ENCODE measurements at regions not wholly inside any gene's neighbourhood (a gene's known extent, or its start where the extent isn't known, plus 50 kb on each side); places are given as distances from the start of the nearest gene placed in this dataset.
A peak's percentile ranks its signal among the peaks of the same experiment; 100 is the strongest.

GRCh38 chr4:54588404-54588803 is 69.4 kb upstream of the KIT start (continued):
- TF ChIP-seq HNRNPK (IDR thresholded peaks at IDR 0.05; ENCODE audit: low read depth, low read length, poor library complexity, severe bottlenecking) (no peak), PHB (CRISPR knock-in tag; IDR thresholded peaks at IDR 0.05) (no peak), NFYB (IDR thresholded peaks at IDR 0.05; ENCODE audit: extremely low read depth, insufficient read length) (no peak), UBTF (IDR thresholded peaks at IDR 0.05; ENCODE audit: borderline replicate concordance in 1 of 2, low read depth in 2 of 2, low read length in 2 of 2) (no peak), ADNP (tag; IDR thresholded peaks at IDR 0.05) (peak; percentile 53; the same call in 1 of the 2 replicates), CCAR2 (IDR thresholded peaks at IDR 0.05; ENCODE audit: low read depth, low read length) (no peak), IRF1 (CRISPR knock-in tag; IDR thresholded peaks at IDR 0.05; ENCODE audit: borderline replicate concordance) (no peak), TCF15 (CRISPR knock-in tag; IDR thresholded peaks at IDR 0.05) (no peak), LEF1 (IDR thresholded peaks at IDR 0.05) (peak; percentile 92), IRF2 (CRISPR knock-in tag; IDR thresholded peaks at IDR 0.05) (no peak), NFXL1 (CRISPR knock-in tag; IDR thresholded peaks at IDR 0.05) (no peak), SMAD4 (CRISPR knock-in tag; conservative IDR thresholded peaks at IDR 0.05) (0 out of 2 replicates have a peak, but pooled peaks have one; percentile 29), KLF1 (tag; IDR thresholded peaks at IDR 0.05) (no peak), U2AF1 (optimal IDR thresholded peaks at IDR 0.05; ENCODE audit: low read depth, low read length) (no peak), ZNF41 (CRISPR knock-in tag; conservative IDR thresholded peaks at IDR 0.05) (no peak), POLR2B (IDR thresholded peaks at IDR 0.05; ENCODE audit: low read depth, partially characterized antibody) (no peak), HIVEP1 (CRISPR knock-in tag; IDR thresholded peaks at IDR 0.05) (no peak), MBD1 (CRISPR knock-in tag; IDR thresholded peaks at IDR 0.05) (no peak), RAD21 (CRISPR knock-in tag; conservative IDR thresholded peaks at IDR 0.05 in 1 of 2, IDR thresholded peaks at IDR 0.05 in 1 of 2) (no peak), PPARD (CRISPR knock-in tag; IDR thresholded peaks at IDR 0.05) (no peak), CBFB (CRISPR knock-in tag; IDR thresholded peaks at IDR 0.05) (no peak), RUNX1 (IDR thresholded peaks at IDR 0.05; ENCODE audit: low read depth) (no peak), TBP (optimal IDR thresholded peaks at IDR 0.05; ENCODE audit: low read depth, low read length) (no peak), HNRNPL (IDR thresholded peaks at IDR 0.05; ENCODE audit: low read depth, low read length) (no peak), CREB5 (CRISPR knock-in tag; IDR thresholded peaks at IDR 0.05) (no peak)
